SK-N-SH treated with all-trans-retinoic acid at 6 μM for 48 hours (cell line): ENCODE measurements at regions not wholly inside any gene's neighbourhood (a gene's known extent, or its start where the extent isn't known, plus 50 kb on each side); places are given as distances from the start of the nearest gene placed in this dataset.

Experiments used
- ATAC-seq: fragments of 200-7000 bp; cut with Tn5 transposase; 3 replicates; pipeline ENCODE4 v1.9.1; 2020; ENCODE audit warnings: mild to moderate bottlenecking, moderate library complexity
- ARNTL ChIP-seq: fragments of 450-650 bp; formaldehyde crosslinking; IDR thresholded peaks from 2 replicates; pipeline ENCODE4 v1.5.0; 2020; ENCODE audit warnings: low read depth, mild to moderate bottlenecking, moderate library complexity, borderline replicate concordance
- BACH2 ChIP-seq: fragments of 250-450 bp; sonication (Bioruptor Pico); IDR thresholded peaks from 2 replicates; pipeline ENCODE4 v1.9.0; 2021; ENCODE audit warnings: mild to moderate bottlenecking, borderline replicate concordance
- CREB5 ChIP-seq: fragments of 250-450 bp; sonication (Bioruptor Pico); IDR thresholded peaks from 2 replicates; pipeline ENCODE4 v1.5.1; 2020; ENCODE audit warnings: low read depth, mild to moderate bottlenecking, moderate library complexity
- CSDC2 ChIP-seq: fragments of 250-450 bp; sonication (Bioruptor Pico); IDR thresholded peaks from 2 replicates; pipeline ENCODE4 v1.5.0; 2020; ENCODE audit warnings: mild to moderate bottlenecking, moderate library complexity
- CSRNP3 ChIP-seq: fragments of 250-450 bp; sonication (Bioruptor Pico); IDR thresholded peaks from 2 replicates; pipeline ENCODE4 v1.5.1; 2021; ENCODE audit warnings: mild to moderate bottlenecking, moderate library complexity
- ESRRG ChIP-seq: fragments of 250-450 bp; sonication (Bioruptor Pico); IDR thresholded peaks from 2 replicates; pipeline ENCODE4 v1.6.1; 2021; ENCODE audit warnings: mild to moderate bottlenecking
- GLIS3 ChIP-seq: fragments of 250-450 bp; sonication (Bioruptor Pico); IDR thresholded peaks from 2 replicates; pipeline ENCODE4 v1.5.0; 2020; ENCODE audit warnings: mild to moderate bottlenecking, moderate library complexity
- ISL1 ChIP-seq: fragments of 250-450 bp; sonication (Bioruptor Pico); IDR thresholded peaks from 2 replicates; pipeline ENCODE4 v2.1.2; 2022; ENCODE audit warnings: mild to moderate bottlenecking, moderate library complexity
- OSR1 ChIP-seq: fragments of 250-450 bp; sonication (Bioruptor Pico); IDR thresholded peaks from 2 replicates; pipeline ENCODE4 v1.8.0; 2022; ENCODE audit warnings: moderate library complexity, mild to moderate bottlenecking, inconsistent platforms
- POU6F1 ChIP-seq: fragments of 250-450 bp; sonication (Bioruptor Pico); IDR thresholded peaks from 2 replicates; pipeline ENCODE4 v1.8.0; 2021; ENCODE audit warnings: low read depth, mild to moderate bottlenecking, moderate library complexity, borderline replicate concordance
- PPARA ChIP-seq: fragments of 250-450 bp; sonication (Bioruptor Pico); IDR thresholded peaks from 2 replicates; pipeline ENCODE4 v1.5.0; 2020; ENCODE audit warnings: mild to moderate bottlenecking, borderline replicate concordance
- RARB ChIP-seq: fragments of 250-450 bp; sonication (Bioruptor Pico); IDR thresholded peaks from 2 replicates; pipeline ENCODE4 v1.8.0; 2021; ENCODE audit warnings: mild to moderate bottlenecking, moderate library complexity
- SNAI2 ChIP-seq: fragments of 250-450 bp; sonication (Bioruptor Pico); IDR thresholded peaks from 2 replicates; pipeline ENCODE4 v1.5.0; 2020; ENCODE audit warnings: mild to moderate bottlenecking, moderate library complexity
- TCF4 ChIP-seq: fragments of 250-450 bp; sonication (Bioruptor Pico); IDR thresholded peaks from 2 replicates; pipeline ENCODE4 v1.8.0; 2021; ENCODE audit warnings: mild to moderate bottlenecking, moderate library complexity, borderline replicate concordance
- TOX ChIP-seq: fragments of 250-450 bp; sonication (Bioruptor Pico); IDR thresholded peaks from 2 replicates; pipeline ENCODE4 v1.8.0; 2021; ENCODE audit warnings: mild to moderate bottlenecking, moderate library complexity, borderline replicate concordance
- TSHZ2 ChIP-seq: fragments of 250-450 bp; sonication (Bioruptor Pico); IDR thresholded peaks from 2 replicates; pipeline ENCODE4 v1.5.0; 2020; ENCODE audit warnings: mild to moderate bottlenecking, moderate library complexity
- ZC3H10 ChIP-seq: fragments of 250-450 bp; sonication (Bioruptor Pico); IDR thresholded peaks from 2 replicates; pipeline ENCODE4 v1.5.1; 2021; ENCODE audit warnings: mild to moderate bottlenecking, moderate library complexity
- ZFP3 ChIP-seq: fragments of 250-450 bp; sonication (Bioruptor Pico); IDR thresholded peaks from 2 replicates; pipeline ENCODE4 v1.5.0; 2020; ENCODE audit warnings: mild to moderate bottlenecking, moderate library complexity
- ZFP30 ChIP-seq: fragments of 450-650 bp; formaldehyde crosslinking; IDR thresholded peaks from 2 replicates; pipeline ENCODE4 v1.5.0; 2022; ENCODE audit warnings: mild to moderate bottlenecking, moderate library complexity
- ZNF565 ChIP-seq: fragments of 450-650 bp; formaldehyde crosslinking; conservative IDR thresholded peaks from 2 replicates; pipeline ENCODE4 v1.5.0; 2020; ENCODE audit warnings: low read depth, mild to moderate bottlenecking, moderate library complexity
- ZNF70 ChIP-seq: fragments of 450-650 bp; formaldehyde crosslinking; IDR thresholded peaks from 2 replicates; pipeline ENCODE4 v1.5.0; 2020; ENCODE audit warnings: mild to moderate bottlenecking, moderate library complexity
- ZNF8 ChIP-seq: fragments of 450-650 bp; formaldehyde crosslinking; IDR thresholded peaks from 2 replicates; pipeline ENCODE4 v1.5.0; 2020; ENCODE audit warnings: mild to moderate bottlenecking, moderate library complexity
- TF ChIP-seq, protein P1 (sequence below): fragments of 250-450 bp; sonication (Bioruptor Pico); IDR thresholded peaks from 2 replicates; pipeline ENCODE4 v1.8.0; 2020; ENCODE audit warnings: mild to moderate bottlenecking, moderate library complexity, borderline replicate concordance

- ATAC-seq = no peak
- TF ChIP-seq ESRRG (CRISPR knock-in tag) (no peak), ZNF70 (CRISPR knock-in tag) (no peak), CSRNP3 (CRISPR knock-in tag) (no peak), TSHZ2 (CRISPR knock-in tag) (no peak), ZFP3 (CRISPR knock-in tag) (no peak), GLIS3 (no peak), ZNF565 (CRISPR knock-in tag) (no peak), TCF4 (CRISPR knock-in tag) (no peak), POU6F1 (CRISPR knock-in tag) (no peak), ARNTL (no peak), BACH2 (CRISPR knock-in tag) (no peak), ZNF8 (CRISPR knock-in tag) (no peak), OSR1 (no peak), PPARA (no peak), TOX (CRISPR knock-in tag) (no peak), CSDC2 (CRISPR knock-in tag) (no peak)
Observed at GRCh38 chr3:135448520-135448919, 517.0 kb upstream of the PPP2R3A start.

GRCh38 chr3:135449046-135449445, 516.5 kb upstream of the PPP2R3A start:
- no peak for TF ChIP-seq POU6F1 (CRISPR knock-in tag)
- no peak for TF ChIP-seq ZC3H10 (CRISPR knock-in tag)
- no peak for TF ChIP-seq ZNF8 (CRISPR knock-in tag)
- TF ChIP-seq CREB5 (CRISPR knock-in tag) = no peak
- TF ChIP-seq ESRRG (CRISPR knock-in tag) = no peak
- no peak for TF ChIP-seq GLIS3
- no peak for TF ChIP-seq OSR1
- no peak for TF ChIP-seq ARNTL
- TF ChIP-seq TCF4 (CRISPR knock-in tag) = no peak
- no peak for TF ChIP-seq BACH2 (CRISPR knock-in tag)
- no peak for TF ChIP-seq RARB (CRISPR knock-in tag)
- TF ChIP-seq PPARA = no peak
- TF ChIP-seq ZNF565 (CRISPR knock-in tag) = no peak
- no peak for TF ChIP-seq ZNF70 (CRISPR knock-in tag)
- TF ChIP-seq, protein P1, sequence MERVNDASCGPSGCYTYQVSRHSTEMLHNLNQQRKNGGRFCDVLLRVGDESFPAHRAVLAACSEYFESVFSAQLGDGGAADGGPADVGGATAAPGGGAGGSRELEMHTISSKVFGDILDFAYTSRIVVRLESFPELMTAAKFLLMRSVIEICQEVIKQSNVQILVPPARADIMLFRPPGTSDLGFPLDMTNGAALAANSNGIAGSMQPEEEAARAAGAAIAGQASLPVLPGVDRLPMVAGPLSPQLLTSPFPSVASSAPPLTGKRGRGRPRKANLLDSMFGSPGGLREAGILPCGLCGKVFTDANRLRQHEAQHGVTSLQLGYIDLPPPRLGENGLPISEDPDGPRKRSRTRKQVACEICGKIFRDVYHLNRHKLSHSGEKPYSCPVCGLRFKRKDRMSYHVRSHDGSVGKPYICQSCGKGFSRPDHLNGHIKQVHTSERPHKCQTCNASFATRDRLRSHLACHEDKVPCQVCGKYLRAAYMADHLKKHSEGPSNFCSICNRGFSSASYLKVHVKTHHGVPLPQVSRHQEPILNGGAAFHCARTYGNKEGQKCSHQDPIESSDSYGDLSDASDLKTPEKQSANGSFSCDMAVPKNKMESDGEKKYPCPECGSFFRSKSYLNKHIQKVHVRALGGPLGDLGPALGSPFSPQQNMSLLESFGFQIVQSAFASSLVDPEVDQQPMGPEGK (CRISPR knock-in tag) = no peak
- TF ChIP-seq CSDC2 (CRISPR knock-in tag) = no peak
- TF ChIP-seq ZFP3 (CRISPR knock-in tag) = no peak
- no peak for TF ChIP-seq ISL1 (CRISPR knock-in tag)
- no peak for TF ChIP-seq SNAI2 (CRISPR knock-in tag)
- no peak for TF ChIP-seq ZFP30 (CRISPR knock-in tag)
- ATAC-seq = no peak
